Uterus (tissue), 3 donors: ENCODE measurements at regions not wholly inside any gene's neighbourhood (a gene's known extent, or its start where the extent isn't known, plus 50 kb on each side); places are given as distances from the start of the nearest gene placed in this dataset.

ENCODE experiments used
- DNase-seq, 2 donors: peaks; one replicate each; pipeline ENCODE4 v3.0.0-alpha.2; 2019 to 2020
- H3K27ac ChIP-seq, 2 donors: fragments of 200-600 bp; sonication (generic); 1 replicate in 1 of 2; 2 replicates in 1 of 2; pipeline ENCODE4 v1.5.1; 2016 to 2018
- H3K27me3 ChIP-seq, 2 donors: fragments of 200-600 bp; sonication (generic); one replicate each; pipeline ENCODE4 v1.5.1; 2018 to 2019; ENCODE audit warnings: control low read depth in 1 of 2
- H3K36me3 ChIP-seq, 2 donors: fragments of 200-600 bp; sonication (generic); one replicate each; pipeline ENCODE4 v1.5.1; 2019; ENCODE audit warnings: control low read depth in 1 of 2
- H3K4me1 ChIP-seq, 2 donors: fragments of 200-600 bp; sonication (generic); one replicate each; pipeline ENCODE4 v1.5.1; 2018 to 2019; ENCODE audit warnings: control low read depth in 1 of 2
- H3K4me3 ChIP-seq, 2 donors: fragments of 200-600 bp; sonication (generic); 1 replicate in 1 of 2; 2 replicates in 1 of 2; pipeline ENCODE4 v1.5.1; 2018 to 2019; ENCODE audit warnings: mild to moderate bottlenecking in 1 of 2
- H3K9me3 ChIP-seq, 2 donors: fragments of 200-600 bp; sonication (generic); one replicate each; pipeline ENCODE4 v1.5.1; 2019; ENCODE audit warnings: control low read depth in 1 of 2
- POLR2A ChIP-seq, 2 donors: fragments of 450-650 bp; IDR thresholded peaks; one replicate each; pipeline ENCODE4 v1.6.1; 2016; ENCODE audit warnings: antibody characterized with exemption in 2 of 2, mild to moderate bottlenecking in 1 of 2, moderate library complexity in 1 of 2
- intact Hi-C: fragments of 100-400 bp; cut with DNase I; formaldehyde crosslinking; loops from one replicate; pipeline ENCODE4 v1.15.1; 2023; ENCODE audit warnings: low total_unique reads
- TF ChIP-seq, protein P1 (sequence below), 4 experiments: fragments of 200-600 bp in 2 of 4; fragments of 450-650 bp in 2 of 4; sonication (generic) in 2 of 4; IDR thresholded peaks; one replicate each; pipeline ENCODE4 v1.5.1; 2016 to 2019; ENCODE audit warnings: antibody characterized with exemption in 4 of 4, mild to moderate bottlenecking in 2 of 4, moderate library complexity in 1 of 4
- donor health status: DM: yes; HTN: yes; CAD: no.

DNA sequence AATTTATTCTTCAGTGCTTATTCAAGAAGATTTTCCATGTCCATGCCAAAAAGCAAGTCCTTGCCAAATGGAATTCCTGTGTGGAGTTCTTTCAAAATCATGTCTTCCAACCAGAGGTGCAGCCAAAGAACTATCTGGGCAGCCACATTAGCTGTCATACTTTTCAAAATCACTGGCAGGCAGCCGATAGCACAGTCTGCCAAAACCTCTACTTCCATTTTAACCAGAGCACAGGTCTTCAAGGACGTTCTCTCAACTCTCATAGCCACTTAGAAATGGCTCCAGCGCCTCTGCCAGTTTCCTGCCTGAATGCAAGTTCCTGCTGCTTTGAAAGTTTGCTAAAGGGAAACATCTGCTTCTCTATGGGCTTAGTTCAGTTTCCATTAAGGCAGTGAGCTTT lies 975.7 kb upstream of the ADGRL4 start:
- Histone ChIP-seq H3K9me3 (no peaks in the 10 kb centered on the region), H3K36me3 (no peaks in the 10 kb centered on the region), H3K4me1 (no peaks in the 10 kb centered on the region), H3K27me3 (no peaks in the 10 kb centered on the region), H3K4me3 (no peak overlapping the region), H3K27ac (no peak overlapping the region)
- peak; percentile 40 to 63 for DNase-seq
- TF ChIP-seq POLR2A (IDR thresholded peaks at IDR 0.05): no peak
- TF ChIP-seq, protein P1, sequence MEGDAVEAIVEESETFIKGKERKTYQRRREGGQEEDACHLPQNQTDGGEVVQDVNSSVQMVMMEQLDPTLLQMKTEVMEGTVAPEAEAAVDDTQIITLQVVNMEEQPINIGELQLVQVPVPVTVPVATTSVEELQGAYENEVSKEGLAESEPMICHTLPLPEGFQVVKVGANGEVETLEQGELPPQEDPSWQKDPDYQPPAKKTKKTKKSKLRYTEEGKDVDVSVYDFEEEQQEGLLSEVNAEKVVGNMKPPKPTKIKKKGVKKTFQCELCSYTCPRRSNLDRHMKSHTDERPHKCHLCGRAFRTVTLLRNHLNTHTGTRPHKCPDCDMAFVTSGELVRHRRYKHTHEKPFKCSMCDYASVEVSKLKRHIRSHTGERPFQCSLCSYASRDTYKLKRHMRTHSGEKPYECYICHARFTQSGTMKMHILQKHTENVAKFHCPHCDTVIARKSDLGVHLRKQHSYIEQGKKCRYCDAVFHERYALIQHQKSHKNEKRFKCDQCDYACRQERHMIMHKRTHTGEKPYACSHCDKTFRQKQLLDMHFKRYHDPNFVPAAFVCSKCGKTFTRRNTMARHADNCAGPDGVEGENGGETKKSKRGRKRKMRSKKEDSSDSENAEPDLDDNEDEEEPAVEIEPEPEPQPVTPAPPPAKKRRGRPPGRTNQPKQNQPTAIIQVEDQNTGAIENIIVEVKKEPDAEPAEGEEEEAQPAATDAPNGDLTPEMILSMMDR (IDR thresholded peaks at IDR 0.05): no peak
- intact Hi-C loops: no loop called here

DNA sequence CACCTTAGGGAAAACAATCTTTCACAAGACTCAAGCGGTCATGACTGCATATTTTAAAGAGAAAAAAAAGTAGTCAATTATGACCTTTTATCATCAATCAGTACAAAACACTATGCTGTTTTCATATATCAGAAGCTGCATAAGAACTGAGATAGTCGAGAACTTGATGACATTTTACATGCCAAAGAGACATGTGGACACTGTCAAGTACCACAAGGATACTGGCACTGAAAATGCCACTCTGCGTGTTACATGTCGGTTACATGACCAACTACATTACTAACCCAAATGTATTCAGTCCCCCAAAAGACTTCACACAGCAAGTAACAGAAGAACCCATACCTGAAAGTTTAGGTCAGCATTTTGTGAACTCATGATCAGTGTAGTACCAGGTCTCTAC lies 975.0 kb upstream of the ADGRL4 start:
- Histone ChIP-seq H3K4me3 (no peak overlapping the region), H3K27ac (no peak overlapping the region), H3K27me3 (no peaks in the 10 kb centered on the region), H3K9me3 (no peaks in the 10 kb centered on the region), H3K4me1 (no peaks in the 10 kb centered on the region), H3K36me3 (no peaks in the 10 kb centered on the region)
- intact Hi-C loops: no loop called here
- DNase-seq: no peak
- no peak for TF ChIP-seq POLR2A (IDR thresholded peaks at IDR 0.05)
- TF ChIP-seq, protein P1 (IDR thresholded peaks at IDR 0.05): no peak

DNA sequence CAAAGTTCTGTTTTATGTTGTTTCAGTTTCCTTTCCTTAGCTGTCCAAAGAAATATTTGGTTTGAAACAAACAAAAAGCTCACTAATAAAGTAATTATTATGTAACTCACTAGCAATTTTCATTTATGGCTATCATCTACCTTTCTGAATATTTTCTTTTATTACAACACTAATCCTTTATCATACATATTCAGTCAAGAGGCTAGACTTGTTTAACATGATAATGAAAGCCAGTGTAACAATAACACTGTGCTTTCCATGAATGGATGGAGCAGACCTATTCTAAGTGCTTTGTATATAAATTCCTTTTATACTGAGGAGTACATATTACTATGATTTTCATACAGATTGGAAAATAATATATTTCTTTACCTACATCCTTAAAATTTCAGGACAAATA lies 972.8 kb upstream of the ADGRL4 start:
- no peaks in the 10 kb centered on the region for H3K36me3 ChIP-seq
- no peak overlapping the region for H3K27ac ChIP-seq
- no peak for DNase-seq
- TF ChIP-seq POLR2A (IDR thresholded peaks at IDR 0.05): no peak
- TF ChIP-seq, protein P1 (IDR thresholded peaks at IDR 0.05): no peak
- no peak overlapping the region for H3K4me3 ChIP-seq
- no peaks in the 10 kb centered on the region for H3K9me3 ChIP-seq
- H3K27me3 ChIP-seq: no peaks in the 10 kb centered on the region
- intact Hi-C loops: no loop called here
- H3K4me1 ChIP-seq: no peaks in the 10 kb centered on the region

DNA sequence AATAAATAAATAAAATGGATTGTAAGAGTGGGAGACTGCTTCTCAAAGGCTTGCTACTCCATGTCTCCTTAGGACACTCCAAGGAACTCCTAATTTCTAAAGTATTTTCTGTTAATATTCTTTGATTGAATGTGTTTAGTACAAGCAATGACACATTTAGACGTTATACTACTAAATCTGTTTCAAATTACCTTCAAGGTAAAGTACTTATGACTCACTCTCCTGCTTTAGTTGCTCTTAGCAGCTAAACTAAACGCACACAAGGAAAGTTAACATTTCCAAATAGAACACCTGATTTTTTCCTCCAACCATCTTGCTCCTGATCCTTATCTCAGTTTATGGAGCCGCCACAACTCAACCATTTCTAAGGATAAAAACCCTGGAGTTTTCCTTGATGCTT lies 969.8 kb upstream of the ADGRL4 start:
- no peaks in the 10 kb centered on the region for H3K27me3 ChIP-seq
- H3K9me3 ChIP-seq: no peaks in the 10 kb centered on the region
- intact Hi-C loops: no loop called here
- no peak for DNase-seq
- H3K36me3 ChIP-seq: no peaks in the 10 kb centered on the region
- no peak overlapping the region for H3K4me3 ChIP-seq
- no peak overlapping the region for H3K27ac ChIP-seq
- H3K4me1 ChIP-seq: no peaks in the 10 kb centered on the region
- TF ChIP-seq, protein P1 (IDR thresholded peaks at IDR 0.05): no peak
- no peak for TF ChIP-seq POLR2A (IDR thresholded peaks at IDR 0.05)

DNA sequence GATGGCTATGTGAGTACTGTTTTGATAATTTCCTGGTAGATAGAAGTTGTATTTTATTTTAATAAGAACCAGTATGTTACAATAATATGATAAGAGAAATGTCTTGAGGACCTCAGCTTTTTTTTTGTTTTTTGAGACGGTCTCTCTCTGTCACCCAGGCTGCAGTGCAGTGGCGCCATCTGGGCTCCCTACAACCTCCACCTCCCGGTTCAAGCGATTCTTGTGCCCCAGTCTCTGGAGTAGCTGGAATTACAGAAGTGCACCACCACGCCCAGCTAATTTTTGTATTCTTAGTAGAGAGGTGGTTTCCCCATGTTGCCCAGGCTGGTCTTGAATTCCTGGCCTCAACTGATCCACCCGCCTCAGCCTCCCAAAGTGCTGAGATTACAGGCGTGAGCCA lies 968.1 kb upstream of the ADGRL4 start:
- Histone ChIP-seq H3K4me3 (no peak overlapping the region), H3K9me3 (no peaks in the 10 kb centered on the region), H3K27me3 (no peaks in the 10 kb centered on the region), H3K36me3 (no peaks in the 10 kb centered on the region), H3K27ac (no peak overlapping the region), H3K4me1 (no peaks in the 10 kb centered on the region)
- TF ChIP-seq, protein P1 (IDR thresholded peaks at IDR 0.05): no peak
- TF ChIP-seq POLR2A (IDR thresholded peaks at IDR 0.05): no peak
- no peak for DNase-seq
- intact Hi-C loops: no loop called here
